ENCODE measurements at regions not wholly inside any gene's neighbourhood (a gene's known extent, or its start where the extent isn't known, plus 50 kb on each side); places are given as distances from the start of the nearest gene placed in this dataset.

- no peak overlapping the region for H3K4me2 ChIP-seq (ENCODE audit: low read depth, low read length, poor library complexity, severe bottlenecking)
- H3K27me3 ChIP-seq (ENCODE audit: insufficient read depth, low read length, poor library complexity, severe bottlenecking), result no peaks in the 10 kb centered on the region
- no peaks in the 10 kb centered on the region for H3K36me3 ChIP-seq (ENCODE audit: insufficient read depth, low read length)
- no peaks in the 10 kb centered on the region for H3K4me1 ChIP-seq (ENCODE audit: insufficient read depth, low read length, poor library complexity, severe bottlenecking)
- no peak overlapping the region for H2AFZ ChIP-seq (ENCODE audit: low read length)
- H3K4me3 ChIP-seq (ENCODE audit: low read length, poor library complexity, severe bottlenecking), result no peak overlapping the region
- H3K79me2 ChIP-seq (ENCODE audit: insufficient read depth, low read length), result no peaks in the 10 kb centered on the region
- no peaks in the 10 kb centered on the region for H4K20me1 ChIP-seq (ENCODE audit: insufficient read depth, low read length, poor library complexity, severe bottlenecking)
- H3K9ac ChIP-seq (ENCODE audit: low read depth, low read length, poor library complexity, severe bottlenecking), result no peak overlapping the region
- H3K9me2 ChIP-seq (replicated peaks; ENCODE audit: low read depth, low read length), result no peaks in the 10 kb centered on the region
- H3K9me3 ChIP-seq (ENCODE audit: insufficient read depth, low read depth, low read length), result no peaks in the 10 kb centered on the region
- no peaks in the 10 kb centered on the region for H3F3A ChIP-seq (ENCODE audit: low read depth)
- TF ChIP-seq EZH2phosphoT487 (IDR thresholded peaks at IDR 0.05; ENCODE audit: borderline replicate concordance) (no peak), CTCF (conservative IDR thresholded peaks at IDR 0.05; ENCODE audit: low read length) (no peak)
These were observed 121.2 kb upstream of the PITRM1 start for GRCh38 chr10:3293581-3294431.

GRCh38 chr10:3292636-3293035 is 120.1 kb upstream of the PITRM1 start:
- TF ChIP-seq CTCF (conservative IDR thresholded peaks at IDR 0.05; ENCODE audit: low read length) (no peak), EZH2phosphoT487 (IDR thresholded peaks at IDR 0.05; ENCODE audit: borderline replicate concordance) (no peak)
- H4K20me1 ChIP-seq (ENCODE audit: insufficient read depth, low read length, poor library complexity, severe bottlenecking), result no peaks in the 10 kb centered on the region
- H2AFZ ChIP-seq (ENCODE audit: low read length), result no peak overlapping the region
- no peak overlapping the region for H3K9ac ChIP-seq (ENCODE audit: low read depth, low read length, poor library complexity, severe bottlenecking)
- H3K9me3 ChIP-seq (ENCODE audit: insufficient read depth, low read depth, low read length), result no peaks in the 10 kb centered on the region
- no peaks in the 10 kb centered on the region for H3K27me3 ChIP-seq (ENCODE audit: insufficient read depth, low read length, poor library complexity, severe bottlenecking)
- H3K4me2 ChIP-seq (ENCODE audit: low read depth, low read length, poor library complexity, severe bottlenecking), result no peak overlapping the region
- no peaks in the 10 kb centered on the region for H3K9me2 ChIP-seq (replicated peaks; ENCODE audit: low read depth, low read length)
- no peaks in the 10 kb centered on the region for H3F3A ChIP-seq (ENCODE audit: low read depth)
- H3K4me3 ChIP-seq (ENCODE audit: low read length, poor library complexity, severe bottlenecking), result no peak overlapping the region
- H3K79me2 ChIP-seq (ENCODE audit: insufficient read depth, low read length), result no peaks in the 10 kb centered on the region
- no peaks in the 10 kb centered on the region for H3K4me1 ChIP-seq (ENCODE audit: insufficient read depth, low read length, poor library complexity, severe bottlenecking)
- H3K36me3 ChIP-seq (ENCODE audit: insufficient read depth, low read length), result no peaks in the 10 kb centered on the region

- Histone ChIP-seq H3K9ac (ENCODE audit: low read depth, low read length, poor library complexity, severe bottlenecking) (no peak overlapping the region), H3K9me2 (replicated peaks; ENCODE audit: low read depth, low read length) (no peaks in the 10 kb centered on the region), H3K79me2 (ENCODE audit: insufficient read depth, low read length) (no peaks in the 10 kb centered on the region), H3K36me3 (ENCODE audit: insufficient read depth, low read length) (no peaks in the 10 kb centered on the region), H3F3A (ENCODE audit: low read depth) (no peaks in the 10 kb centered on the region), H3K4me1 (ENCODE audit: insufficient read depth, low read length, poor library complexity, severe bottlenecking) (no peaks in the 10 kb centered on the region), H2AFZ (ENCODE audit: low read length) (no peak overlapping the region), H3K27me3 (ENCODE audit: insufficient read depth, low read length, poor library complexity, severe bottlenecking) (no peaks in the 10 kb centered on the region), H3K4me3 (ENCODE audit: low read length, poor library complexity, severe bottlenecking) (no peak overlapping the region), H4K20me1 (ENCODE audit: insufficient read depth, low read length, poor library complexity, severe bottlenecking) (no peaks in the 10 kb centered on the region), H3K9me3 (ENCODE audit: insufficient read depth, low read depth, low read length) (no peaks in the 10 kb centered on the region), H3K4me2 (ENCODE audit: low read depth, low read length, poor library complexity, severe bottlenecking) (no peak overlapping the region)
- TF ChIP-seq CTCF (conservative IDR thresholded peaks at IDR 0.05; ENCODE audit: low read length), result no peak
- TF ChIP-seq EZH2phosphoT487 (IDR thresholded peaks at IDR 0.05; ENCODE audit: borderline replicate concordance), result no peak
These were observed 118.0 kb upstream of the PITRM1 start for GRCh38 chr10:3290550-3290949.
